HG03439 (cell line): ENCODE measurements at regions not wholly inside any gene's neighbourhood (a gene's known extent, or its start where the extent isn't known, plus 50 kb on each side); places are given as distances from the start of the nearest gene placed in this dataset.
"Not testable (repeated sequence)": the region's sequence is repeated elsewhere in the genome, so short reads cannot be mapped to it uniquely, and the experiment has no call there.

Experiments
- ATAC-seq: cut with Tn5 transposase; IDR thresholded peaks from one replicate; pipeline ENCODE4 v1.9.1; 2021; ENCODE audit warnings: mild to moderate bottlenecking, moderate library complexity; ENCODE audit not compliant: unreplicated experiment

- ATAC-seq, result no peak
Observed at GRCh38 chr3:94593526-94594150, 530.8 kb downstream of the NSUN3 start.

- ATAC-seq, result no peak
Observed at GRCh38 chr3:94596141-94596540, 533.3 kb downstream of the NSUN3 start.

- ATAC-seq, result peak; percentile 93
Observed at GRCh38 chr3:94596887-94597566, 534.2 kb downstream of the NSUN3 start.

- no peak for ATAC-seq
Observed at GRCh38 chr3:94607778-94608177, 544.9 kb downstream of the NSUN3 start.

- ATAC-seq, result no peak
Observed at GRCh38 chr3:94609908-94610307, 547.0 kb downstream of the NSUN3 start.

GRCh38 chr3:94611596-94611995 is 548.7 kb downstream of the NSUN3 start:
- ATAC-seq, result no peak

GRCh38 chr3:94612631-94613030 is 549.8 kb downstream of the NSUN3 start:
- no peak for ATAC-seq

- ATAC-seq, result no peak
Observed at GRCh38 chr3:94614192-94614591, 551.3 kb downstream of the NSUN3 start.

- ATAC-seq, result no peak
Observed at GRCh38 chr3:94615275-94616065, 552.6 kb downstream of the NSUN3 start.

- no peak for ATAC-seq
Observed at GRCh38 chr3:94616833-94617232, 554.0 kb downstream of the NSUN3 start.

- no peak for ATAC-seq
Observed at GRCh38 chr3:94617312-94617711, 554.5 kb downstream of the NSUN3 start.

GRCh38 chr3:94619643-94620042 is 556.8 kb downstream of the NSUN3 start:
- no peak for ATAC-seq

GRCh38 chr3:94626573-94626972 is 563.7 kb downstream of the NSUN3 start:
- no peak for ATAC-seq

- no peak for ATAC-seq
Observed at GRCh38 chr3:94627689-94628088, 564.8 kb downstream of the NSUN3 start.

GRCh38 chr3:94643400-94643799 is 580.5 kb downstream of the NSUN3 start:
- ATAC-seq, result no peak

- ATAC-seq, result no peak
Observed at GRCh38 chr3:94645790-94646189, 582.9 kb downstream of the NSUN3 start.

- ATAC-seq, result no peak
Observed at GRCh38 chr3:94647131-94647530, 584.3 kb downstream of the NSUN3 start.

GRCh38 chr3:94648270-94649180 is 585.7 kb downstream of the NSUN3 start:
- not testable (repeated sequence) for ATAC-seq

GRCh38 chr3:94654096-94654495 is 591.2 kb downstream of the NSUN3 start:
- no peak for ATAC-seq

- no peak for ATAC-seq
Observed at GRCh38 chr3:94665922-94666321, 603.1 kb downstream of the NSUN3 start.

GRCh38 chr3:94671078-94671477 is 608.2 kb downstream of the NSUN3 start:
- ATAC-seq, result no peak
